ENCODE measurements at regions not wholly inside any gene's neighbourhood (a gene's known extent, or its start where the extent isn't known, plus 50 kb on each side); places are given as distances from the start of the nearest gene placed in this dataset.

GRCh38 chr22:47898946-47899345 lies 1136.5 kb downstream of the TBC1D22A start:
- Histone ChIP-seq H3K4me1 (ENCODE audit: control insufficient read depth, insufficient read depth, low read length) (no peaks in the 10 kb centered on the region), H2BK15ac (ENCODE audit: low read depth, low read length) (no peak overlapping the region), H3K4me2 (ENCODE audit: low read depth, low read length) (no peak overlapping the region), H2AFZ (replicated peaks; ENCODE audit: low read length, poor library complexity) (no peak overlapping the region), H2BK20ac (ENCODE audit: low read depth, low read length) (no peak overlapping the region), H2BK120ac (ENCODE audit: low read depth, low read length) (no peak overlapping the region), H3K9me1 (ENCODE audit: insufficient read depth, low read length) (no peaks in the 10 kb centered on the region), H2AK9ac (replicated peaks; ENCODE audit: low read depth, low read length, poor library complexity) (no peak overlapping the region), H3K14ac (replicated peaks; ENCODE audit: low read depth, low read length) (no peak overlapping the region), H3K9ac (ENCODE audit: low read depth, low read length) (no peak overlapping the region), H2BK5ac (ENCODE audit: low read depth, low read length, poor library complexity, severe bottlenecking) (no peak overlapping the region), H3K4ac (ENCODE audit: low read depth, low read length) (no peak overlapping the region), H4K91ac (ENCODE audit: insufficient read depth, low read depth, low read length) (no peak overlapping the region), H3K36me3 (ENCODE audit: control insufficient read depth, insufficient read depth, low read length) (no peaks in the 10 kb centered on the region), H4K8ac (ENCODE audit: low read depth in 2 of 2, low read length in 2 of 2) (no peak overlapping the region), H3K27me3 (ENCODE audit: control insufficient read depth, insufficient read depth, low read length) (no peaks in the 10 kb centered on the region), H3K18ac (ENCODE audit: low read depth, low read length) (no peak overlapping the region), H3K27ac (ENCODE audit: insufficient read depth, low read length) (no peak overlapping the region), H3K79me1 (ENCODE audit: low read depth in 1 of 2, low read length in 2 of 2) (no peaks in the 10 kb centered on the region), H3K4me3 (ENCODE audit: insufficient read depth, low read depth, low read length) (no peak overlapping the region), H3K23ac (ENCODE audit: low read depth, low read length) (no peak overlapping the region), H4K20me1 (ENCODE audit: insufficient read depth, low read length) (no peaks in the 10 kb centered on the region), H4K5ac (ENCODE audit: low read depth, low read length) (no peak overlapping the region), H3K56ac (ENCODE audit: extremely low read depth, insufficient read depth, low read length) (no peak overlapping the region), H3K9me3 (ENCODE audit: control insufficient read depth, insufficient read depth, low read length) (peaks cover 15% of the 10 kb centered on the region), H2AK5ac (ENCODE audit: low read depth, low read length) (no peak overlapping the region)
- in situ Hi-C loops (cut with MboI; ENCODE audit: low sequenced_read_pairs) (loop anchor here (10.0 kb wide), 1 partner anchor 56 kb away; no protein-coding TSS in a partner anchor), dilution Hi-C loops (cut with HindIII; ENCODE audit: low sequenced_read_pairs, unreplicated experiment) (no loop called here), intact Hi-C loops (cut with micrococcal nuclease) (no loop called here)
- DNase-seq (no peak), ATAC-seq (ENCODE audit: low read depth) (no peak)
- no TSS peak for BruUV-seq (replicated peaks)
- ChIA-PET CTCF (no interaction called here), POLR2A (ENCODE audit: unreplicated experiment) (no interaction called here)
- TF ChIP-seq CEBPB (IDR thresholded peaks at IDR 0.05; ENCODE audit: low read depth, low read length) (no peak), POLR2A (IDR thresholded peaks at IDR 0.05; ENCODE audit: low read depth, low read length) (no peak), RFX5 (IDR thresholded peaks at IDR 0.05; ENCODE audit: low read depth, low read length) (no peak), MAZ (IDR thresholded peaks at IDR 0.05; ENCODE audit: borderline replicate concordance, low read depth, low read length) (no peak), USF2 (IDR thresholded peaks at IDR 0.05; ENCODE audit: low read depth, low read length) (no peak), CTCF (conservative IDR thresholded peaks at IDR 0.05; ENCODE audit: low read depth, low read length) (no peak)
- WGBS, 2 experiments (ENCODE audit: extremely low coverage in 2 of 2, insufficient read length in 1 of 2) = no CpG with 5 or more reads among the region's 3 CpGs

Measured in IMR-90 (cell line).